ENCODE measurements at regions not wholly inside any gene's neighbourhood (a gene's known extent, or its start where the extent isn't known, plus 50 kb on each side); places are given as distances from the start of the nearest gene placed in this dataset.
A peak's percentile ranks its signal among the peaks of the same experiment; 100 is the strongest.

DNA sequence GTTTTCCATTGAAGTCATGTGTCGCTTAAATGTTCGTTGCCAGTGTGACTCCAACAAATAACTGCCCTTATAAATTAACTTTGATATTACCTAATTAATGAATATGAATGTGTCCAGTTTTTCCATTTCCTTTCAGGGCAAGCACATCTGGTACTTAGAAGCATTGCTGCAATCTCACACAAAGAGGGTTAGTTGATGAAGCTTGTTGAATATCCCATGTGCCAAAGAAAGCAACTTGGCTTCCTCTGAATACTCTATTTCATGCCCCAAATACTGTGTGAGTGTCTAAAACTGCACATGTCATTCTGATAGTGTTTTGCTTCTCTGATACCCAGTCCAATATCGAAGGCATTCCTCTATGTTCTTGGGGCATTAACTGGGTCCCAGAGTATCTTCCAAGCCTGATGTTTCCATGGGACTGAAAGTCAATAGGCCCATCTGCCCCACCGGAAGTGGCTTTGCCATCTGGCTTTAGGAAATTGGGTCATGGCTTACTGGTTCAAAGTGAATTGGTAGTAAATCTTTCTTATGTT is 75.8 kb upstream of the CNTN1 start:
- 92% methylated on average over 4 of the region's 4 CpGs for WGBS
- no peak for DNase-seq (ENCODE audit: low read depth in 6 of 9, low spot score in 9 of 9)
- no peak overlapping the region for H3K4me3 ChIP-seq (ENCODE audit: low read length in 2 of 2)

DNA sequence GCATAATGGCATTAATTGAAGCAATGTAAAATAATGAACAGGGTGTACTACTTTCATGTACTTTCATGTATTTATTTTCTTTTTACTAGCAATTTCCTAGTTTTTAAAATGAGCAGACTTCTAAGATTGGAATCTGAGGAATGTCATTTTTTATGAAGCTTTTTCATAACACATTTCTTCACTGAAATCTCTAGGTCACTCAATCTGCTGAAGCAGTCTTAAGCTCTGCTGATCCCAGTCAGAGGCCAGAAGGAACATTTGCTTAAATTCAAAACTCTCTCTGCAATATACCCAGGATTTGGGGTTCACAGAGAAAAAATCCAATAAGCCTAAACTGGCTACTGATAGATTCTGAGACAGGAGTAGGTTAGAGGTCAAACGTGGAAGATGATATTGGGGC is 73.6 kb upstream of the CNTN1 start:
- Histone ChIP-seq H3K4me1 (ENCODE audit: control insufficient read depth in 2 of 2, insufficient read depth in 2 of 2, low read length in 2 of 2) (no peaks in the 10 kb centered on the region), H3K36me3 (ENCODE audit: control insufficient read depth in 2 of 2, insufficient read depth in 2 of 2, low read length in 1 of 2) (no peaks in the 10 kb centered on the region), H3K27me3 (ENCODE audit: control insufficient read depth in 2 of 2, insufficient read depth in 1 of 2, low read length in 1 of 2) (no peaks in the 10 kb centered on the region), H3K4me3 (ENCODE audit: low read length in 2 of 2) (no peak overlapping the region), H3K27ac (ENCODE audit: low read depth in 1 of 2, low read length in 1 of 2) (no peak overlapping the region), H3K9me3 (ENCODE audit: control insufficient read depth in 2 of 2, insufficient read depth in 1 of 2, low read length in 1 of 2) (no peaks in the 10 kb centered on the region)
- DNase-seq (ENCODE audit: low read depth in 6 of 9, low spot score in 9 of 9), result no peak
- WGBS, result 85% methylated on average over 1 of the region's 1 CpG

More for the DNA sequence above, 75.8 kb upstream of the CNTN1 start:
- Histone ChIP-seq H3K4me1 (ENCODE audit: control insufficient read depth in 2 of 2, insufficient read depth in 2 of 2, low read length in 2 of 2) (no peaks in the 10 kb centered on the region), H3K9me3 (ENCODE audit: control insufficient read depth in 2 of 2, insufficient read depth in 1 of 2, low read length in 1 of 2) (no peaks in the 10 kb centered on the region), H3K27ac (ENCODE audit: low read depth in 1 of 2, low read length in 1 of 2) (no peak overlapping the region), H3K36me3 (ENCODE audit: control insufficient read depth in 2 of 2, insufficient read depth in 2 of 2, low read length in 1 of 2) (no peaks in the 10 kb centered on the region), H3K27me3 (ENCODE audit: control insufficient read depth in 2 of 2, insufficient read depth in 1 of 2, low read length in 1 of 2) (no peaks in the 10 kb centered on the region)

DNA sequence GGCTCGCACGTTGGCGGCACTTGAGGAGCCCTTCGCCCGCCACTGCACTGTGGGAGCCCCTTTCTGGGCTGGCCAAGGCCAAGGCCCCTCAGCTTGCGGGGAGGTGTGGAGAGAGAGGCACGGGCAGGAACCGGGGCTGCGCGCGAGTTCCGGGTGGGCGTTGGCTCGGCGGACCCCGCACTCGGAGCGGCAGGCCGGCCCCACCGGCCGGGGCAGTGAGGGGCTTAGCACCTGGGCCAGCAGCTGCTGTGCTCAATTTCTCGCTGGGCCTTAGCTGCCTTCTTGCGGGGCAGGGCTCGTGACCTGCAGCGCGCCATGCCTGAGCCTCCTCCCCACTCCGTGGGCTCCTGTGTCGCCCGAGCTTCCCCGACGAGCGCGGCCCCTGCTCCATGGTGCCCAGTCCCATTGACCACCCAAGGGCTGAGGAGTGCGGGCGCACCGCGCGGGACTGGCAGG is 71.6 kb upstream of the CNTN1 start:
- Histone ChIP-seq H3K27me3 (ENCODE audit: control insufficient read depth in 2 of 2, insufficient read depth in 1 of 2, low read length in 1 of 2) (no peaks in the 10 kb centered on the region), H3K4me1 (ENCODE audit: control insufficient read depth in 2 of 2, insufficient read depth in 2 of 2, low read length in 2 of 2) (no peaks in the 10 kb centered on the region), H3K4me3 (ENCODE audit: low read length in 2 of 2) (no peak overlapping the region), H3K27ac (ENCODE audit: low read depth in 1 of 2, low read length in 1 of 2) (no peak overlapping the region), H3K9me3 (ENCODE audit: control insufficient read depth in 2 of 2, insufficient read depth in 1 of 2, low read length in 1 of 2) (no peaks in the 10 kb centered on the region), H3K36me3 (ENCODE audit: control insufficient read depth in 2 of 2, insufficient read depth in 2 of 2, low read length in 1 of 2) (no peaks in the 10 kb centered on the region)
- no peak for DNase-seq (ENCODE audit: low read depth in 6 of 9, low spot score in 9 of 9)
- 98% methylated on average over 38 of the region's 38 CpGs for WGBS

GRCh38 chr12:40622246-40622838 is 69.9 kb upstream of the CNTN1 start:
- 63% methylated on average over 3 of the region's 3 CpGs for WGBS
- H3K9me3 ChIP-seq (ENCODE audit: control insufficient read depth in 2 of 2, insufficient read depth in 1 of 2, low read length in 1 of 2), result no peaks in the 10 kb centered on the region
- H3K27ac ChIP-seq (ENCODE audit: low read depth in 1 of 2, low read length in 1 of 2), result no peak overlapping the region
- H3K4me3 ChIP-seq (ENCODE audit: low read length in 2 of 2), result no peak overlapping the region
- peak in 8 of 9 donors; percentile 1 to 43 (median 14) for DNase-seq (ENCODE audit: low read depth in 6 of 9, low spot score in 9 of 9)
- H3K36me3 ChIP-seq (ENCODE audit: control insufficient read depth in 2 of 2, insufficient read depth in 2 of 2, low read length in 1 of 2), result no peaks in the 10 kb centered on the region
- no peaks in the 10 kb centered on the region for H3K4me1 ChIP-seq (ENCODE audit: control insufficient read depth in 2 of 2, insufficient read depth in 2 of 2, low read length in 2 of 2)
- no peaks in the 10 kb centered on the region for H3K27me3 ChIP-seq (ENCODE audit: control insufficient read depth in 2 of 2, insufficient read depth in 1 of 2, low read length in 1 of 2)

DNA sequence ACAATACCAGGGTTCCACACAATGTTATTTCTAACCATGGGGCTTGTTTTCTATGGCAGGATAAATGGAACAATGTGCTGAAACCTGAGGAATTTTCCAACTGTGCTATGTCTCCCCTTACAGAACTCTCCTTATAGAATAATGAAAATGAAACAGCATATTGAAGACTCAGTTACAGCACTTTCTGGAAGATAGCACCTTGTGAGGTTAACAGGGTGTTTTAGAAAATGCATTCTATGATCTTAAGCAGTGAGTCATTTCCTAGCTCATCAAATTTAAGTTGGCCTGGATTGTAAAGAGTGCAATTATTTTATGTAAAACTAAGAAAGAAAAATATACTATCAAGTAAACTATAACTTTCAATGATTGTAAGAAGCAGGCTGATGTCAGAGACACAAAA is 60.1 kb upstream of the CNTN1 start:
- no peak overlapping the region for H3K27ac ChIP-seq (ENCODE audit: low read depth in 1 of 2, low read length in 1 of 2)
- H3K27me3 ChIP-seq (ENCODE audit: control insufficient read depth in 2 of 2, insufficient read depth in 1 of 2, low read length in 1 of 2), result no peaks in the 10 kb centered on the region
- H3K4me3 ChIP-seq (ENCODE audit: low read length in 2 of 2), result no peak overlapping the region
- H3K36me3 ChIP-seq (ENCODE audit: control insufficient read depth in 2 of 2, insufficient read depth in 2 of 2, low read length in 1 of 2), result no peaks in the 10 kb centered on the region
- no peak for DNase-seq (ENCODE audit: low read depth in 6 of 9, low spot score in 9 of 9)
- H3K9me3 ChIP-seq (ENCODE audit: control insufficient read depth in 2 of 2, insufficient read depth in 1 of 2, low read length in 1 of 2), result no peaks in the 10 kb centered on the region
- no peaks in the 10 kb centered on the region for H3K4me1 ChIP-seq (ENCODE audit: control insufficient read depth in 2 of 2, insufficient read depth in 2 of 2, low read length in 2 of 2)

DNA sequence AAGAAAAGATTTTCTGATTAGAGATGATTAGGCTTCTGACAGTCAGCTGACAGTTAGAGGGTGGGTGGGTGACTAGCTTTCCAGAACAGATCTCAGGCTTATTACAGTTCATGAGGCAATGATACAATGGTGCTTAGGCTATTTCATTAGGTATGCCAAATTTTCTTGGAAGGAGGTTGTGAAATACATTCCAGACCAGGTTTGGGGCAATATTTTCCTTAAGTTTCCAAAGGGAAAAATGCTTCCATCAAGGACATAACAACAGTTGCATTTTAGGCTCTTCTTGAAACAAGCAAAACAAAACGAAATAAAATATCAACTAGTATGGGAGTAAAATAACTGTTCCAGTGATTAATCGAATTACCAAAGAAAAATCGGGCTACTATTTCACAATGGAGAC is 59.3 kb upstream of the CNTN1 start:
- no peaks in the 10 kb centered on the region for H3K4me1 ChIP-seq (ENCODE audit: control insufficient read depth in 2 of 2, insufficient read depth in 2 of 2, low read length in 2 of 2)
- no peaks in the 10 kb centered on the region for H3K27me3 ChIP-seq (ENCODE audit: control insufficient read depth in 2 of 2, insufficient read depth in 1 of 2, low read length in 1 of 2)
- WGBS, result 77% methylated on average over 3 of the region's 3 CpGs
- H3K9me3 ChIP-seq (ENCODE audit: control insufficient read depth in 2 of 2, insufficient read depth in 1 of 2, low read length in 1 of 2), result no peaks in the 10 kb centered on the region
- no peak overlapping the region for H3K27ac ChIP-seq (ENCODE audit: low read depth in 1 of 2, low read length in 1 of 2)
- no peak overlapping the region for H3K4me3 ChIP-seq (ENCODE audit: low read length in 2 of 2)
- no peaks in the 10 kb centered on the region for H3K36me3 ChIP-seq (ENCODE audit: control insufficient read depth in 2 of 2, insufficient read depth in 2 of 2, low read length in 1 of 2)
- DNase-seq (ENCODE audit: low read depth in 6 of 9, low spot score in 9 of 9), result no peak

DNA sequence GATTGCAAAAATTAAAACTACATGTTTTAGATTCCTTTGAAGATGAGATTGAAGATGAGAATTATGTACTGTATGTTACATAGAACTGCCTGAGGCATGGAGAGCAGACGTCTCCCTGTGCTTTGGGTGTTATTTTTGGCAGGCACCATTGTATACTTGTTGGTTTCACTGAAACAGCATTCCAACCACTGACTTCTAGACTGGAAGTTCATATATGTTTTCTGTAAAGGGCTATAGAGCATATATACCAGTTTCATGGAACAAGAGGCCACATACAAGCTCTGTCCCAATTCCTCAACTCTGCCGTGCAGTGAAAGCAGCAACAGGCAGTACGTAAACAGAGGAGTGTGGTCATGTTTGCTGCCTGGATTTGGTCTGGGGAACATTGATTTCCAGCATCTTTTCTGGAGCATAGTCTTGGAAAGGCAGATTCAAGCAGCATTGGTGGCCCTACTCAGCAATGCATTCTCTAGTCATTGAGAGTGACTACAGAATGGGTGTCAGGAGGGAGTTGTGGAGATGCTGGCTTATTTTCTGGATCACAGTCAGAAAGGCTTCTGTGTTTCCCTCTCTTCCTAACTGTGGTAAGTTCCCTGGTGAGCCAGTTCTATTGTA is 57.6 kb upstream of the CNTN1 start:
- Histone ChIP-seq H3K9me3 (ENCODE audit: control insufficient read depth in 2 of 2, insufficient read depth in 1 of 2, low read length in 1 of 2) (no peaks in the 10 kb centered on the region), H3K4me1 (ENCODE audit: control insufficient read depth in 2 of 2, insufficient read depth in 2 of 2, low read length in 2 of 2) (no peaks in the 10 kb centered on the region), H3K4me3 (ENCODE audit: low read length in 2 of 2) (no peak overlapping the region), H3K36me3 (ENCODE audit: control insufficient read depth in 2 of 2, insufficient read depth in 2 of 2, low read length in 1 of 2) (no peaks in the 10 kb centered on the region), H3K27ac (ENCODE audit: low read depth in 1 of 2, low read length in 1 of 2) (no peak overlapping the region), H3K27me3 (ENCODE audit: control insufficient read depth in 2 of 2, insufficient read depth in 1 of 2, low read length in 1 of 2) (no peaks in the 10 kb centered on the region)
- WGBS, result 87% methylated on average over 3 of the region's 3 CpGs
- DNase-seq (ENCODE audit: low read depth in 6 of 9, low spot score in 9 of 9), result no peak

GRCh38 chr12:40635141-40635731 is 57.0 kb upstream of the CNTN1 start:
- DNase-seq (ENCODE audit: low read depth in 6 of 9, low spot score in 9 of 9), result no peak
- Histone ChIP-seq H3K27ac (ENCODE audit: low read depth in 1 of 2, low read length in 1 of 2) (no peak overlapping the region), H3K4me1 (ENCODE audit: control insufficient read depth in 2 of 2, insufficient read depth in 2 of 2, low read length in 2 of 2) (no peaks in the 10 kb centered on the region), H3K27me3 (ENCODE audit: control insufficient read depth in 2 of 2, insufficient read depth in 1 of 2, low read length in 1 of 2) (no peaks in the 10 kb centered on the region), H3K9me3 (ENCODE audit: control insufficient read depth in 2 of 2, insufficient read depth in 1 of 2, low read length in 1 of 2) (no peaks in the 10 kb centered on the region), H3K4me3 (ENCODE audit: low read length in 2 of 2) (no peak overlapping the region), H3K36me3 (ENCODE audit: control insufficient read depth in 2 of 2, insufficient read depth in 2 of 2, low read length in 1 of 2) (no peaks in the 10 kb centered on the region)
- WGBS, result 92% methylated on average over 1 of the region's 1 CpG
